ENCODE measurements at regions not wholly inside any gene's neighbourhood (a gene's known extent, or its start where the extent isn't known, plus 50 kb on each side); places are given as distances from the start of the nearest gene placed in this dataset.

DNA sequence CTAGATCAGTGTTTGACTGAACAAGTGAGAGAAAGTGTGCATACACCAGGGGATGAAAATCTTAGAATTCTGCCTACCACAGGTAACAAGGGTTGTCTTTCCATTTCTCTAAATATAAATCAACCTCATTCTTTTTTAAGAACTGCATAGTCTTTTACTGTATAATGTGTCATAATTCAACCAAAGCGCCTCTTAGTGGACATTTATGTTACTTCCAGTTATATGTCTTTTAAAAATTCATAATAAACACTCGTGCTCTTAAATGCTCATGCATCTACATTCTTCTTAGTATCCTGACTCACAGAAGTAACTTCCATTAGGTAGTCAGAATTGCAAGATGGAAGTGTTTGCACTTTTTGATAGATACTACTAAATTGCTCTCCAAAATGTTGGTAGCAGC lies 76.2 kb downstream of the CHRNA1 start:
- TF ChIP-seq, protein P1, sequence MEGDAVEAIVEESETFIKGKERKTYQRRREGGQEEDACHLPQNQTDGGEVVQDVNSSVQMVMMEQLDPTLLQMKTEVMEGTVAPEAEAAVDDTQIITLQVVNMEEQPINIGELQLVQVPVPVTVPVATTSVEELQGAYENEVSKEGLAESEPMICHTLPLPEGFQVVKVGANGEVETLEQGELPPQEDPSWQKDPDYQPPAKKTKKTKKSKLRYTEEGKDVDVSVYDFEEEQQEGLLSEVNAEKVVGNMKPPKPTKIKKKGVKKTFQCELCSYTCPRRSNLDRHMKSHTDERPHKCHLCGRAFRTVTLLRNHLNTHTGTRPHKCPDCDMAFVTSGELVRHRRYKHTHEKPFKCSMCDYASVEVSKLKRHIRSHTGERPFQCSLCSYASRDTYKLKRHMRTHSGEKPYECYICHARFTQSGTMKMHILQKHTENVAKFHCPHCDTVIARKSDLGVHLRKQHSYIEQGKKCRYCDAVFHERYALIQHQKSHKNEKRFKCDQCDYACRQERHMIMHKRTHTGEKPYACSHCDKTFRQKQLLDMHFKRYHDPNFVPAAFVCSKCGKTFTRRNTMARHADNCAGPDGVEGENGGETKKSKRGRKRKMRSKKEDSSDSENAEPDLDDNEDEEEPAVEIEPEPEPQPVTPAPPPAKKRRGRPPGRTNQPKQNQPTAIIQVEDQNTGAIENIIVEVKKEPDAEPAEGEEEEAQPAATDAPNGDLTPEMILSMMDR (IDR thresholded peaks at IDR 0.05; ENCODE audit: low read depth, low read length), result no peak
- TF ChIP-seq POLR2A (IDR thresholded peaks at IDR 0.05; ENCODE audit: extremely low read depth, insufficient read length), result no peak
- TF ChIP-seq MYC (IDR thresholded peaks at IDR 0.05; ENCODE audit: low read depth, low read length), result no peak
